Endothelial cell of umbilical vein (primary cell): ENCODE measurements at regions not wholly inside any gene's neighbourhood (a gene's known extent, or its start where the extent isn't known, plus 50 kb on each side); places are given as distances from the start of the nearest gene placed in this dataset.

Experiments used
- CTCF ChIP-seq, 2 donors: IDR thresholded peaks; 1 replicate in 1 of 2; 2 replicates in 1 of 2; pipeline ENCODE4 v1.5.1; 2011; ENCODE audit warnings: low read length in 2 of 2, mild to moderate bottlenecking in 2 of 2, moderate library complexity in 2 of 2, control low read depth in 1 of 2, inconsistent platforms in 1 of 2, low read depth in 1 of 2; ENCODE audit not compliant: insufficient read depth in 1 of 2; ENCODE audit errors: extremely low read depth in 1 of 2
- GATA2 ChIP-seq: IDR thresholded peaks from 2 replicates; pipeline ENCODE4 v1.7.0; 2011; ENCODE audit warnings: low read depth, mild to moderate bottlenecking, moderate library complexity, mixed read lengths, low read length; ENCODE audit not compliant: insufficient read length, insufficient read depth
- POLR2A ChIP-seq: IDR thresholded peaks from 2 replicates; pipeline ENCODE4 v1.6.1; 2012; ENCODE audit warnings: low read depth, mild to moderate bottlenecking, control low read depth, low read length
- POLR2AphosphoS5 ChIP-seq: IDR thresholded peaks from 2 replicates; pipeline ENCODE4 v1.6.1; 2012; ENCODE audit warnings: low read depth, mild to moderate bottlenecking, control low read depth, low read length, moderate library complexity; ENCODE audit not compliant: insufficient read depth

GRCh38 chr4:148530114-148530513, 87.9 kb upstream of the NR3C2 start:
- no peak for TF ChIP-seq CTCF (IDR thresholded peaks at IDR 0.05; ENCODE audit: extremely low read depth in 1 of 2, insufficient read depth in 1 of 2, low read depth in 1 of 2, low read length in 2 of 2)
- no peak for TF ChIP-seq POLR2A
- TF ChIP-seq GATA2 = no peak
- no peak for TF ChIP-seq POLR2AphosphoS5
